KMS-11 (cell line): ENCODE measurements at regions not wholly inside any gene's neighbourhood (a gene's known extent, or its start where the extent isn't known, plus 50 kb on each side); places are given as distances from the start of the nearest gene placed in this dataset.

Experiments
- H2AFZ ChIP-seq: fragments of 200-600 bp; sonication (generic); 2 replicates; pipeline ENCODE4 v1.6.1; 2016; ENCODE audit warnings: antibody characterized with exemption, mixed run types, low read depth
- H3K27ac ChIP-seq: fragments of 200-600 bp; sonication (generic); 2 replicates; pipeline ENCODE4 v1.6.1; 2016; ENCODE audit warnings: mild to moderate bottlenecking, mixed run types
- H3K27me3 ChIP-seq: fragments of 200-600 bp; sonication (generic); 2 replicates; pipeline ENCODE4 v1.6.1; 2017; ENCODE audit warnings: mild to moderate bottlenecking, low read depth, mixed run types, moderate library complexity; ENCODE audit not compliant: insufficient read depth
- H3K36me3 ChIP-seq: fragments of 200-600 bp; sonication (generic); 2 replicates; pipeline ENCODE4 v1.6.1; 2017; ENCODE audit warnings: mild to moderate bottlenecking, mixed run types; ENCODE audit not compliant: insufficient read depth
- H3K4me1 ChIP-seq: fragments of 200-600 bp; sonication (generic); 2 replicates; pipeline ENCODE4 v1.6.1; 2016; ENCODE audit warnings: mild to moderate bottlenecking, low read depth, mixed run types; ENCODE audit not compliant: poor library complexity, severe bottlenecking
- H3K4me2 ChIP-seq: fragments of 200-600 bp; sonication (generic); 2 replicates; pipeline ENCODE4 v1.7.0; 2016; ENCODE audit warnings: mild to moderate bottlenecking, mixed run types
- H3K4me3 ChIP-seq: fragments of 200-600 bp; sonication (generic); IDR thresholded peaks from 2 replicates; pipeline ENCODE4 v1.6.1; 2017; ENCODE audit warnings: low read depth, low read length, mixed read lengths; ENCODE audit not compliant: insufficient read depth
- H3K79me2 ChIP-seq: fragments of 200-600 bp; sonication (generic); 2 replicates; pipeline ENCODE4 v1.6.1; 2016; ENCODE audit warnings: low read depth, mixed run types; ENCODE audit not compliant: insufficient read depth
- H3K9ac ChIP-seq: fragments of 200-600 bp; sonication (generic); 2 replicates; pipeline ENCODE4 v1.6.1; 2016; ENCODE audit warnings: mild to moderate bottlenecking, mixed run types
- H4K20me1 ChIP-seq: fragments of 200-600 bp; sonication (generic); 2 replicates; pipeline ENCODE4 v1.6.1; 2016; ENCODE audit warnings: mild to moderate bottlenecking, mixed run types; ENCODE audit not compliant: insufficient read depth
- TF ChIP-seq, protein P1 (sequence below): fragments of 200-600 bp; sonication (generic); conservative IDR thresholded peaks from 2 replicates; pipeline ENCODE4 v1.6.1; 2017; ENCODE audit warnings: low read depth, mild to moderate bottlenecking, antibody characterized with exemption, low read length, moderate library complexity, mixed read lengths

DNA sequence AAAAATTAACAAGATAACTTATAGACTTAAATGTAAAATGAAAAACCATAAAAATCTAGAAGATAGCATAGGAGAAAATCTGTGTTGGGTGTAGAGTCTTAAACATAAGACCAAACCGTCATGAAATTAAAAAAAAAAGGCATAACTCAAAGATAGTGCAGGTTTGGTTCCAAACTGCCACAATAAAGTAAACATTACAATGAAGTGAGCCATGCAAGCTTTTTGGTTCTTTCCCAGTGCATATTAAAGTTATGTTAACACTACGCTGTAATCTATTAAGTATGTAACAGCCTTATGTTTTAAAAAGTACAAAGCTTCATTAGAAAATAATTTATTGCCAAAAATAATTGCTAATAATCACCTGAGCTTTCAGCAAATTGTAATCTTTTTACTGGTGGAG lies 1366.5 kb upstream of the LRRTM3 start:
- Histone ChIP-seq H3K27me3 (no peaks in the 10 kb centered on the region), H3K79me2 (no peaks in the 10 kb centered on the region), H3K27ac (no peak overlapping the region), H3K4me2 (no peak overlapping the region), H2AFZ (no peak overlapping the region), H3K4me3 (no peak overlapping the region), H3K4me1 (no peaks in the 10 kb centered on the region), H3K9ac (no peak overlapping the region), H3K36me3 (no peaks in the 10 kb centered on the region), H4K20me1 (no peaks in the 10 kb centered on the region)
- TF ChIP-seq, protein P1, sequence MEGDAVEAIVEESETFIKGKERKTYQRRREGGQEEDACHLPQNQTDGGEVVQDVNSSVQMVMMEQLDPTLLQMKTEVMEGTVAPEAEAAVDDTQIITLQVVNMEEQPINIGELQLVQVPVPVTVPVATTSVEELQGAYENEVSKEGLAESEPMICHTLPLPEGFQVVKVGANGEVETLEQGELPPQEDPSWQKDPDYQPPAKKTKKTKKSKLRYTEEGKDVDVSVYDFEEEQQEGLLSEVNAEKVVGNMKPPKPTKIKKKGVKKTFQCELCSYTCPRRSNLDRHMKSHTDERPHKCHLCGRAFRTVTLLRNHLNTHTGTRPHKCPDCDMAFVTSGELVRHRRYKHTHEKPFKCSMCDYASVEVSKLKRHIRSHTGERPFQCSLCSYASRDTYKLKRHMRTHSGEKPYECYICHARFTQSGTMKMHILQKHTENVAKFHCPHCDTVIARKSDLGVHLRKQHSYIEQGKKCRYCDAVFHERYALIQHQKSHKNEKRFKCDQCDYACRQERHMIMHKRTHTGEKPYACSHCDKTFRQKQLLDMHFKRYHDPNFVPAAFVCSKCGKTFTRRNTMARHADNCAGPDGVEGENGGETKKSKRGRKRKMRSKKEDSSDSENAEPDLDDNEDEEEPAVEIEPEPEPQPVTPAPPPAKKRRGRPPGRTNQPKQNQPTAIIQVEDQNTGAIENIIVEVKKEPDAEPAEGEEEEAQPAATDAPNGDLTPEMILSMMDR, result no peak

DNA sequence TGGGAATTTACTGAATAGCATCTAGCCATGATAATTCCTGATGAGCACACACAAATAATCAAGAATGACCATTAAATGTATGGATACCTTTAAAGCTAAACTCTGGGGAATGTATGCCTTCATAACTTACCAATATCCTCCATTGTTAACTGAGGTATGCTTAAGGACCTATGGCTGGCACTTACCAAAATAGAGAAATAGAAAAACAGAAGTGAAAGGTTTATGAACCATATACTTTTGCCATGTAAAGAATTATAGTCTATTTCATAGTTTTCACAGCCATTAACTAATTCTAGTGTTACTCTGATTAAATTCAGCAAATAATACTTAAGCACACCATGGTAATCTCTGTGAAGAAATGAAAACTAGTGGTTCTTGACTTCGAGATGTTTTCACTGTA lies 1360.6 kb upstream of the LRRTM3 start:
- Histone ChIP-seq H3K27ac (no peak overlapping the region), H3K4me1 (no peaks in the 10 kb centered on the region), H3K36me3 (no peaks in the 10 kb centered on the region), H3K4me3 (no peak overlapping the region), H3K27me3 (no peaks in the 10 kb centered on the region), H3K79me2 (no peaks in the 10 kb centered on the region), H3K4me2 (no peak overlapping the region), H2AFZ (no peak overlapping the region), H4K20me1 (no peaks in the 10 kb centered on the region), H3K9ac (no peak overlapping the region)
- TF ChIP-seq, protein P1, result no peak

DNA sequence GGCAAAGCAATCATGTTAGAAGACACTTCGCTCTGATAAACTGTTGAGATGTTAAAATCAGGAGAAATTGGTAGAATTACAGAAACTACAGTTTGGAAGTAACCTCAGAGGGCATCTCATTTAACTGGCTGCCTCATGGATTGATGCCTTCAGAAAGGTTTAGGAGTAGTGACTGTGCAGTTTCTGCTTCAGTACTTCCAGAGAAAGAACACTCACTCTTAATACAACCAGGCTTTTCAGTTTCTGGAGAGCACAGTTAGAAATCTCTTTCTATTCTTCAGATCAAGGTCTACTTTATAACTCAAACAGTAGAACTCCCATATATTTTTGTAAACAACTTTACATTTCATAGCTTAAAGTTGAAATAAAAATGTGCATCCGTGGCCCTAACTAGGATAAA lies 1358.9 kb upstream of the LRRTM3 start:
- Histone ChIP-seq H3K9ac (no peak overlapping the region), H3K27ac (no peak overlapping the region), H4K20me1 (no peaks in the 10 kb centered on the region), H3K4me1 (no peaks in the 10 kb centered on the region), H3K4me3 (no peak overlapping the region), H3K79me2 (no peaks in the 10 kb centered on the region), H3K36me3 (no peaks in the 10 kb centered on the region), H3K27me3 (no peaks in the 10 kb centered on the region), H3K4me2 (no peak overlapping the region), H2AFZ (no peak overlapping the region)
- TF ChIP-seq, protein P1, result no peak

DNA sequence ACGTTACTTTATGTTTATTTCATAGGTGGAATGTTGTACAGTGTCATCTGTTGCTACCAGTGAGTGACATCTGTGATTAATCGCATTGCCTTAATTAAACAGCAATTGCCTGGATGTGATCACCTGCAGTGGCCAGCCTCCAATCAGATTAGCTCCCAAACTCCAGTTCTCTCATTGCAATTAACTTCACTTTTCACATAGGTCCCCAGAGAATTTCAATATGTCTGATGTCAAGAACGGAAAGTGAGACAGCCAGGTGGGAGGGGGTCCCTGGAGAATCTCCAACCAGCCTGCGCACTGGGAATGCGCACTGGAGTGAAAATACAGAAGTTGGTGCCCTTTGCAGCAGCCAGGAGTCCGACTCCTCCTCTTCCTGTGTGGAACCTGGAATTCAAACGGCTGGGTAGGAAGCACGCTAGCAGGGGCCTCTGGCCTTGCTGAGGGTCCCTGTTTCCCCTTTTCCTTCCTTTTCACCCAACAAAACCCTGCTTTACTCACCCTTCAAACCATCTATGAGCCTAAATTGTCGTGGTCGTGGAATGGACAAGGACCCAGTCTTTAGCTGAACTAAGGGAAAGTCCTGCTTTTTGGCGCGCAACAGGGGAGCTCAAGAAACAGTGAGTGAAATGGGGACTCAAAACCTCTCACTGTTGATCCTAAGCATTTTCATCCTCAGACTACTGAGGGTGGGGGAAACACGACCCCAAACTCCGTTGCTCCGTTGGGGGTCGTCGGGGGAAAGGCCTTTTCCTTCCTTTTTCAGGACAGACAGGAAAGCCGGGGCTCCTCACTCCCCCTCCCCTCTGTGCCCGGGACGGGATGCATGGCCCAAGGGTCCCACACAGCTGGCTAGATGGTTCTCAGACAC lies 1355.5 kb upstream of the LRRTM3 start:
- H3K4me2 ChIP-seq, result no peak overlapping the region
- TF ChIP-seq, protein P1, result no peak
- H3K79me2 ChIP-seq, result no peaks in the 10 kb centered on the region
- H3K9ac ChIP-seq, result no peak overlapping the region
- no peak overlapping the region for H2AFZ ChIP-seq
- no peaks in the 10 kb centered on the region for H3K27me3 ChIP-seq
- H3K4me1 ChIP-seq, result no peaks in the 10 kb centered on the region
- no peaks in the 10 kb centered on the region for H3K36me3 ChIP-seq
- H3K4me3 ChIP-seq, result no peak overlapping the region
- no peak overlapping the region for H3K27ac ChIP-seq
- H4K20me1 ChIP-seq, result no peaks in the 10 kb centered on the region
